Muscle layer of duodenum (tissue), 2 donors: ENCODE measurements at regions not wholly inside any gene's neighbourhood (a gene's known extent, or its start where the extent isn't known, plus 50 kb on each side); places are given as distances from the start of the nearest gene placed in this dataset.
A peak's percentile ranks its signal among the peaks of the same experiment; 100 is the strongest.
"Not testable (repeated sequence)": the region's sequence is repeated elsewhere in the genome, so short reads cannot be mapped to it uniquely, and the experiment has no call there.

Source experiments
- H3K27ac ChIP-seq: one replicate; pipeline ENCODE4 v1.7.0; 2013; ENCODE audit warnings: mild to moderate bottlenecking, low read length
- H3K27me3 ChIP-seq: one replicate; pipeline ENCODE4 v1.7.0; 2013; ENCODE audit warnings: low read depth, mild to moderate bottlenecking, control low read depth, low read length
- H3K36me3 ChIP-seq, 2 donors: one replicate each; pipeline ENCODE4 v1.7.0; 2013; ENCODE audit warnings: low read length in 2 of 2, control low read depth in 1 of 2, mild to moderate bottlenecking in 1 of 2; ENCODE audit not compliant: insufficient read depth in 2 of 2, control insufficient read depth in 1 of 2
- H3K4me1 ChIP-seq, 2 donors: one replicate each; pipeline ENCODE4 v1.7.0; 2013; ENCODE audit warnings: low read length in 2 of 2, mild to moderate bottlenecking in 2 of 2, control low read depth in 1 of 2, moderate library complexity in 1 of 2; ENCODE audit not compliant: insufficient read depth in 2 of 2, control insufficient read depth in 1 of 2
- H3K4me3 ChIP-seq, 2 donors: one replicate each; pipeline ENCODE4 v1.7.0; 2013; ENCODE audit warnings: low read length in 2 of 2, low read depth in 1 of 2, mild to moderate bottlenecking in 1 of 2
- H3K9me3 ChIP-seq, 2 donors: one replicate each; pipeline ENCODE4 v1.7.0; 2013; ENCODE audit warnings: low read length in 2 of 2, control low read depth in 1 of 2, mild to moderate bottlenecking in 1 of 2; ENCODE audit not compliant: control insufficient read depth in 1 of 2
- donor health status: healthy.

DNA sequence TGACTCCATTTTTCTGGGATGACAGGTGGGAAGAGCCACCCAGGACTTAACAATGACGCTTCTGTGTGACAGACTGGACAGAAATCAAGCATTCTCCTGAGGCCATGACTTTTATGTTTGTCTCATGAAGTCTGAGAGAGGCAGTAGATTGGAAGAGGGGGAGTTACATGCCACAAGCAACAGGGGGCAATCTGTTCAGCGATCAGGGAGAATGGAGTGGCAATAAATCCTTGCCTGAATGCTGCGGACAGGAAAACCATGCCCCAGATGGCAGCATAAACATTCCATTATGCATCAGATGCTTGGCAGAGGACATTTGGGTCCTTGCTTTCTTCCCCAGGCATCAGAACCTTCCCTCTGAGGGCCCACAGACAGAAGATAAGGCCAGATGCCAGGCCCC, 312.4 kb upstream of the DIPK2B start:
- no peaks in the 10 kb centered on the region for H3K9me3 ChIP-seq
- H3K27ac ChIP-seq, result no peak overlapping the region
- H3K4me1 ChIP-seq, result peaks cover 3 to 7% of the 10 kb centered on the region in 2 donors
- no peaks in the 10 kb centered on the region for H3K27me3 ChIP-seq
- no peaks in the 10 kb centered on the region for H3K36me3 ChIP-seq
- no peak overlapping the region for H3K4me3 ChIP-seq

GRCh38 chrX:45508454-45508853, 307.8 kb upstream of the DIPK2B start:
- Histone ChIP-seq H3K4me1 (peaks cover 0 to 5% of the 10 kb centered on the region in 2 donors), H3K27ac (peak overlapping the region; percentile 67), H3K27me3 (no peaks in the 10 kb centered on the region), H3K36me3 (no peaks in the 10 kb centered on the region), H3K4me3 (no peak overlapping the region), H3K9me3 (no peaks in the 10 kb centered on the region)

- no peaks in the 10 kb centered on the region for H3K27me3 ChIP-seq
Measured at GRCh38 chrX:45506149-45506730, 305.6 kb upstream of the DIPK2B start.

GRCh38 chrX:45505214-45505613, 304.5 kb upstream of the DIPK2B start:
- no peaks in the 10 kb centered on the region for H3K36me3 ChIP-seq
- no peak overlapping the region for H3K27ac ChIP-seq
- H3K27me3 ChIP-seq, result no peaks in the 10 kb centered on the region
- H3K4me1 ChIP-seq, result peaks cover 0 to 5% of the 10 kb centered on the region in 2 donors
- no peak overlapping the region for H3K4me3 ChIP-seq
- H3K9me3 ChIP-seq, result no peaks in the 10 kb centered on the region

More at GRCh38 chrX:45506149-45506730, 305.6 kb upstream of the DIPK2B start:
- Histone ChIP-seq H3K36me3 (no peaks in the 10 kb centered on the region), H3K4me3 (no peak overlapping the region), H3K27ac (peak overlapping the region; percentile 89), H3K4me1 (peaks cover 0 to 5% of the 10 kb centered on the region in 2 donors), H3K9me3 (no peaks in the 10 kb centered on the region)

DNA sequence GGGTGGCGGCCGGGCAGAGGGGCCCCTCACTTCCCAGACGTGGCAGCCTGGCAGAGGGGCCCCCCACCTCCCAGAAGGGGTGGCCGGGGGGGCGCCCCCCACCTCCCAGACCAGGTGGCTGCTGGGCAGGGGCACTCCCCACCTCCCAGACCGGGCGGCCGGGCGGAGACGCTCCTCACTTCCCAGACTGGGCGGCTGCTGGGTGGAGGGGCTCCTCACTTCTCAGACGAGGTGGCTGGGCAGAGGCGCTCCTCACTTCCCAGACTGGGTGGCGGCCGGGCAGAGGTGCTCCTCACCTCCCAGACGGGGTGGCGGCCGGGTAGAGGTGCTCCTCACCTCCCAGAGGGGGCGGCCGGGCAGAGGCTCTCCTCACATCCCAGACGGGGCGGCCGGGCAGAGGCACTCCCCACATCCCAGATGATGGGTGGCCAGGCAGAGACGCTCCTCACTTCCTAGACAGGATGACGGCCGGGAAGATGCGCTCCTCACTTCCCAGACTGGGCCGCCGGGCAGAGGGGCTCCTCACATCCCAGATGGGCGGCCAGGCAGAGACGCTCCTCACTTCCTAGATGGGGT, 303.2 kb upstream of the DIPK2B start:
- not testable (repeated sequence) for H3K4me3 ChIP-seq, H3K4me1 ChIP-seq, H3K27ac ChIP-seq, H3K36me3 ChIP-seq, H3K27me3 ChIP-seq, H3K9me3 ChIP-seq

DNA sequence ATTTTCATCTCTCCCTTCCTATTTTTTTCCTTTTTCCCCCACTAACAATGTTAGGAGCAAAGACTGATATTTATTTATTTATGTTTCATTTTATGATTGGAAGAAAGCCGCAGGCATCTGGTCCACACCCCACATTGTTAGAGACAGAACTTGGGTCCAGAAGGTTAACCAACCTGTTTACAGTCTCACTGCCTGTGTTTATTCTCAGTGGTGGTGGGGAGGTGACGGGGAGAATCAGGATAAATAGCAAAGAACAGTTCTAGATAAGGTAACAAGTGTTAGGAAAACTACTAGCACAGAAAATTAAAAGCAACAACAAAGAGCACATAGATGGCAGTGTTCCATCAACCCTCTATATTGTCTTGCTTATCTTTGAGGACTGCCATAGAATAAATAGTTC, 301.7 kb upstream of the DIPK2B start:
- Histone ChIP-seq H3K27me3 (no peaks in the 10 kb centered on the region), H3K27ac (no peak overlapping the region), H3K9me3 (no peaks in the 10 kb centered on the region), H3K4me1 (peaks cover 0 to 5% of the 10 kb centered on the region in 2 donors), H3K4me3 (no peak overlapping the region), H3K36me3 (no peaks in the 10 kb centered on the region)

DNA sequence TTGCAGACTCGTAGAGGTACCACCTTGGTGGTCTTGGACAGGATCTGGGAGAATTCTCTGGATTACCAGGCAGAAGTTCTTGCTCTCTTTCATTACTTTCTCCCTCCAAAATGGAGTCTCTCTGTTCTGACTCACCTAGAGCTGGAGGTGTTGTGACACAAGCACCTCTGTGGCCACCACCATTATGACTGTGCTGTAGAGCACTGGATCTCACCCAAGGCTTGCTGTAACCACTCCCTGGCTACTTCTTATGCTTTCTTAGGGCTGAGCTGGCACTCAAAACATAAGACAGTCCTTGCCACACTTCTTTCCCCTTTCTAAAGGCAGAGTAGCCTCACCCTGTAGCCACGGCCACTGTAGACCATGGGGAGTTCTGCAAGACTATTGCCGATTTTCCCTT, 296.6 kb upstream of the DIPK2B start:
- H3K4me3 ChIP-seq, result no peak overlapping the region
- no peaks in the 10 kb centered on the region for H3K27me3 ChIP-seq
- no peaks in the 10 kb centered on the region for H3K36me3 ChIP-seq
- no peaks in the 10 kb centered on the region for H3K4me1 ChIP-seq
- H3K9me3 ChIP-seq, result no peaks in the 10 kb centered on the region
- no peak overlapping the region for H3K27ac ChIP-seq

- H3K27me3 ChIP-seq, result no peaks in the 10 kb centered on the region
- no peaks in the 10 kb centered on the region for H3K4me1 ChIP-seq
- no peaks in the 10 kb centered on the region for H3K9me3 ChIP-seq
- no peak overlapping the region for H3K4me3 ChIP-seq
- H3K27ac ChIP-seq, result no peak overlapping the region
- H3K36me3 ChIP-seq, result no peaks in the 10 kb centered on the region
Measured at GRCh38 chrX:45485719-45486118, 285.0 kb upstream of the DIPK2B start.

DNA sequence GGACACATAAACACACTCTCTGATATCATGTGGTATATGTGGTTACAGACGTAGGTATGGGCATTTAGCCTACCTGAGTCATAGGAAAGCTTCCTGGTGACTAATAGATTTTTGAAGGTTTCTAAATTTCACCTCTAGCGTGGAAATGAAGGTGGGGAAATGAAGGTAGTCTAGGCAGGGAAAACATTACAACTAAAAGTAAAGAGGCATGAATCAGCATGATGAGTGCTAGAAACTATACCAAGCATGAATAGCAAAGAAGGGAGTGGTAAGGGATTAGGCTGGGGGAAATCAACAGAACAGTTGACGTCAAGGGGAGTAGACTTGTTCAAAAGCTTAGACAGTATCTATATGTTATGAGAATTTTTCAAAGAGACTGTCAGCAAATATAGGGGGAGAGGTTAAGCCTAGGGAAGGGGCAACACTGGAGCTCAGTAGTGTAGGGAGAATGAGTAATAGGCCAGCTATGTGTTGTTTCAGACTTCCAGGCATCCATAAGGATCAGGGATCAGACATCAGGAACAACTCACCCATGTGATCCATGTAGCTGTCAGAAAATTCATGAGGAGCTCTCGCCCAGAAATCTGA, 279.3 kb upstream of the DIPK2B start:
- Histone ChIP-seq H3K36me3 (peaks cover 0 to 6% of the 10 kb centered on the region in 2 donors), H3K27ac (no peak overlapping the region), H3K4me1 (no peaks in the 10 kb centered on the region), H3K4me3 (no peak overlapping the region), H3K27me3 (no peaks in the 10 kb centered on the region), H3K9me3 (no peaks in the 10 kb centered on the region)

DNA sequence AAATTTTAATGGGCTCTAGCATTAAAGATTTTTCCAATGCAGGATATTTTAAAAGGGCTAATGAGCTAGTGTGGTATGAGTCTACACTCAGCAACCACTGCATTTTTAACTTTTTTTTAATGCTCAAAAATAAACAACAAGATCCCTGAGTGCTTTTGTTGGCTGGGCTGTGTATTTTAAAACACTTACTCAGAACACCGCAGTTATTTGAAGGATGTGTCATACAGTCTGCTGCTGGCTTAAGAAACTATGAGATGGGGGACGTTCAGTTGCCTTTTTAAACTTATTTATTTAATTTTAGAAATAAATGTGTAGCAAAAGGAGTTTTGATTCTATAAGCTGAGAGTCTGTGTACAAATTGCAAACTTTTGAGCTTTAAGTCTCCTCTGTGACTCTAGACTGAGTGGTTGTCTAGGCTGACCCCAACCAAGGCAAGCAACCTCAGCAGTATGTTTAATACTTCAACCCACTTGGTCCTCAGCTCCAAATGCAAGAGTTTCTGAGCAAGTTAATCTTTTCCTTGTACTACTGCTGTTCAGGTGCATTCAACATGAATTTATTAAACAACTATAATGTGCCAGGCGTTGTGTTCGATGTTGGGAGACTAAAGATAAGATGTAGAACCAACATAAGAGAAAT, 278.6 kb upstream of the DIPK2B start:
- Histone ChIP-seq H3K9me3 (no peaks in the 10 kb centered on the region), H3K36me3 (peaks cover 0 to 6% of the 10 kb centered on the region in 2 donors), H3K27ac (no peak overlapping the region), H3K4me1 (no peaks in the 10 kb centered on the region), H3K4me3 (no peak overlapping the region), H3K27me3 (no peaks in the 10 kb centered on the region)

- no peaks in the 10 kb centered on the region for H3K9me3 ChIP-seq
Measured at GRCh38 chrX:45472968-45473367, 272.3 kb upstream of the DIPK2B start.

More at GRCh38 chrX:45472968-45473367, 272.3 kb upstream of the DIPK2B start:
- Histone ChIP-seq H3K27me3 (no peaks in the 10 kb centered on the region), H3K4me3 (no peak overlapping the region), H3K27ac (no peak overlapping the region), H3K4me1 (no peaks in the 10 kb centered on the region), H3K36me3 (no peaks in the 10 kb centered on the region)
